HEK293 (cell line): ENCODE measurements at regions not wholly inside any gene's neighbourhood (a gene's known extent, or its start where the extent isn't known, plus 50 kb on each side); places are given as distances from the start of the nearest gene placed in this dataset.

ENCODE experiments used
- CTCF ChIA-PET: fragments of 350-600 bp; formaldehyde crosslinking; extraction: SDS; loops from one replicate; lab custom pipeline; 2021; ENCODE audit warnings: antibody characterized with exemption; lab: Yijun Ruan, JAX
- POLR2A ChIA-PET: fragments of 300-600 bp; formaldehyde crosslinking; extraction: SDS; loops from one replicate; lab custom pipeline; 2020; ENCODE audit warnings: antibody characterized with exemption, inconsistent platforms; lab: Yijun Ruan, JAX
- H3K27ac ChIP-seq: fragments of 200-500 bp; sonication (Bioruptor generic); 2 replicates; pipeline ENCODE4 v1.5.1; 2014; ENCODE audit warnings: low read depth, low read length, control low read depth, inconsistent platforms; ENCODE audit errors: extremely low read depth
- H3K36me3 ChIP-seq, 2 experiments: fragments of 200-500 bp in 1 of 2; sonication (Bioruptor generic) in 1 of 2; 1 replicate in 1 of 2; 2 replicates in 1 of 2; pipeline ENCODE4 v1.5.1; 2014 to 2017; ENCODE audit warnings: inconsistent platforms in 2 of 2, low read length in 2 of 2; ENCODE audit not compliant: control insufficient read depth in 2 of 2, insufficient read depth in 1 of 2
- H3K4me1 ChIP-seq: fragments of 200-500 bp; sonication (Bioruptor generic); 2 replicates; pipeline ENCODE4 v1.5.1; 2014; ENCODE audit warnings: mild to moderate bottlenecking, low read length, inconsistent platforms; ENCODE audit not compliant: control insufficient read depth, insufficient read depth
- H3K4me3 ChIP-seq: 2 replicates; pipeline ENCODE4 v1.5.1; 2011; ENCODE audit warnings: low read depth, mild to moderate bottlenecking, control low read depth, low read length, moderate library complexity
- H3K9me3 ChIP-seq: fragments of 200-500 bp; sonication (Bioruptor generic); 2 replicates; pipeline ENCODE4 v1.5.1; 2014; ENCODE audit warnings: low read depth, low read length, inconsistent platforms; ENCODE audit not compliant: control insufficient read depth, insufficient read depth
- EGR2 ChIP-seq: fragments of 450-650 bp; formaldehyde crosslinking; IDR thresholded peaks from 2 replicates; pipeline ENCODE4 v1.5.1; 2016; ENCODE audit warnings: low read depth, missing biosample characterization, missing genetic modification characterization
- GLI2 ChIP-seq: fragments of 450-650 bp; formaldehyde crosslinking; IDR thresholded peaks from 2 replicates; pipeline ENCODE4; 2017; ENCODE audit warnings: missing biosample characterization, missing genetic modification characterization, low read depth, borderline replicate concordance
- HOXD13 ChIP-seq: sonication (generic); formaldehyde crosslinking; IDR thresholded peaks from 2 replicates; pipeline ENCODE4 v1.8.0; 2022; ENCODE audit warnings: missing genetic modification reagents, borderline replicate concordance
- KLF1 ChIP-seq: fragments of 450-650 bp; formaldehyde crosslinking; IDR thresholded peaks from 2 replicates; pipeline ENCODE4 v1.5.1; 2016; ENCODE audit warnings: missing biosample characterization, missing genetic modification characterization
- KLF10 ChIP-seq: fragments of 450-650 bp; IDR thresholded peaks from 2 replicates; pipeline ENCODE4 v1.5.1; 2018; ENCODE audit warnings: missing biosample characterization, mild to moderate bottlenecking, missing genetic modification characterization
- OSR2 ChIP-seq: fragments of 450-650 bp; formaldehyde crosslinking; IDR thresholded peaks from 2 replicates; pipeline ENCODE4 v1.5.1; 2016; ENCODE audit warnings: missing biosample characterization, missing genetic modification characterization
- SCRT2 ChIP-seq: fragments of 450-650 bp; formaldehyde crosslinking; IDR thresholded peaks from 2 replicates; pipeline ENCODE4 v1.5.1; 2016; ENCODE audit warnings: missing biosample characterization, missing genetic modification characterization
- ZBTB17 ChIP-seq: fragments of 450-650 bp; formaldehyde crosslinking; IDR thresholded peaks from 2 replicates; pipeline ENCODE4 v1.5.1; 2016; ENCODE audit warnings: missing biosample characterization, missing genetic modification characterization
- ZBTB48 ChIP-seq: fragments of 450-650 bp; formaldehyde crosslinking; IDR thresholded peaks from 2 replicates; pipeline ENCODE4 v1.5.1; 2016; ENCODE audit warnings: missing biosample characterization, missing genetic modification characterization
- ZNF175 ChIP-seq: fragments of 450-650 bp; formaldehyde crosslinking; IDR thresholded peaks from 2 replicates; pipeline ENCODE4 v1.5.1; 2016; ENCODE audit warnings: missing biosample characterization, missing genetic modification characterization
- ZNF19 ChIP-seq: fragments of 450-650 bp; formaldehyde crosslinking; IDR thresholded peaks from 2 replicates; pipeline ENCODE4; 2016; ENCODE audit warnings: missing biosample characterization, missing genetic modification characterization, low read depth
- ZNF211 ChIP-seq: fragments of 450-650 bp; formaldehyde crosslinking; IDR thresholded peaks from 2 replicates; pipeline ENCODE4 v1.5.1; 2016; ENCODE audit warnings: low read depth, missing biosample characterization, missing genetic modification characterization
- ZNF214 ChIP-seq: fragments of 450-650 bp; formaldehyde crosslinking; IDR thresholded peaks from 2 replicates; pipeline ENCODE4 v1.5.1; 2017; ENCODE audit warnings: missing biosample characterization, mild to moderate bottlenecking, missing genetic modification characterization, borderline replicate concordance
- ZNF274 ChIP-seq, 2 experiments: fragments of 200-500 bp in 1 of 2; fragments of 450-650 bp in 1 of 2; sonication (Bioruptor generic) in 1 of 2; formaldehyde crosslinking in 1 of 2; IDR thresholded peaks; 2 replicates each; pipeline versions ENCODE4 v1.5.1 to v1.6.1; 2014 to 2016; ENCODE audit warnings: borderline replicate concordance in 1 of 2, inconsistent platforms in 1 of 2, low read length in 1 of 2, missing biosample characterization in 1 of 2, missing genetic modification characterization in 1 of 2
- ZNF37A ChIP-seq: fragments of 450-650 bp; IDR thresholded peaks from 2 replicates; pipeline ENCODE4 v1.5.1; 2018; ENCODE audit warnings: missing biosample characterization, missing genetic modification characterization
- ZNF510 ChIP-seq: fragments of 450-650 bp; formaldehyde crosslinking; IDR thresholded peaks from 2 replicates; pipeline ENCODE4 v1.5.1; 2018; ENCODE audit warnings: mild to moderate bottlenecking, missing genetic modification characterization, missing biosample characterization; ENCODE audit not compliant: insufficient replicate concordance
- ZNF530 ChIP-seq: fragments of 450-650 bp; formaldehyde crosslinking; IDR thresholded peaks from 2 replicates; pipeline ENCODE4 v1.5.1; 2016; ENCODE audit warnings: low read depth, missing biosample characterization, missing genetic modification characterization
- ZNF670 ChIP-seq: fragments of 450-650 bp; formaldehyde crosslinking; IDR thresholded peaks from 2 replicates; pipeline ENCODE4 v1.5.1; 2016; ENCODE audit warnings: missing biosample characterization, missing genetic modification characterization, low read depth
- ZNF701 ChIP-seq: fragments of 450-650 bp; formaldehyde crosslinking; IDR thresholded peaks from 2 replicates; pipeline ENCODE4 v1.5.1; 2016; ENCODE audit warnings: missing biosample characterization, missing genetic modification characterization
- ZNF776 ChIP-seq: fragments of 450-650 bp; formaldehyde crosslinking; IDR thresholded peaks from 2 replicates; pipeline ENCODE4 v1.5.0; 2017; ENCODE audit warnings: missing biosample characterization, missing genetic modification characterization, borderline replicate concordance
- ZSCAN16 ChIP-seq: fragments of 450-650 bp; formaldehyde crosslinking; IDR thresholded peaks from 2 replicates; pipeline ENCODE4 v1.5.1; 2016; ENCODE audit warnings: missing biosample characterization, missing genetic modification characterization
- TF ChIP-seq, protein P1 (sequence below): fragments of 450-650 bp; formaldehyde crosslinking; IDR thresholded peaks from 2 replicates; pipeline ENCODE4 v1.5.1; 2016; ENCODE audit warnings: missing biosample characterization, missing genetic modification characterization, low read depth
- TF ChIP-seq, protein P2 (sequence below): fragments of 450-650 bp; formaldehyde crosslinking; IDR thresholded peaks from 2 replicates; pipeline ENCODE4 v1.5.1; 2016; ENCODE audit warnings: missing biosample characterization, missing genetic modification characterization
- TF ChIP-seq, protein P3 (sequence below): fragments of 450-650 bp; formaldehyde crosslinking; IDR thresholded peaks from 2 replicates; pipeline ENCODE4 v1.5.1; 2017; ENCODE audit warnings: missing biosample characterization, missing genetic modification characterization

DNA sequence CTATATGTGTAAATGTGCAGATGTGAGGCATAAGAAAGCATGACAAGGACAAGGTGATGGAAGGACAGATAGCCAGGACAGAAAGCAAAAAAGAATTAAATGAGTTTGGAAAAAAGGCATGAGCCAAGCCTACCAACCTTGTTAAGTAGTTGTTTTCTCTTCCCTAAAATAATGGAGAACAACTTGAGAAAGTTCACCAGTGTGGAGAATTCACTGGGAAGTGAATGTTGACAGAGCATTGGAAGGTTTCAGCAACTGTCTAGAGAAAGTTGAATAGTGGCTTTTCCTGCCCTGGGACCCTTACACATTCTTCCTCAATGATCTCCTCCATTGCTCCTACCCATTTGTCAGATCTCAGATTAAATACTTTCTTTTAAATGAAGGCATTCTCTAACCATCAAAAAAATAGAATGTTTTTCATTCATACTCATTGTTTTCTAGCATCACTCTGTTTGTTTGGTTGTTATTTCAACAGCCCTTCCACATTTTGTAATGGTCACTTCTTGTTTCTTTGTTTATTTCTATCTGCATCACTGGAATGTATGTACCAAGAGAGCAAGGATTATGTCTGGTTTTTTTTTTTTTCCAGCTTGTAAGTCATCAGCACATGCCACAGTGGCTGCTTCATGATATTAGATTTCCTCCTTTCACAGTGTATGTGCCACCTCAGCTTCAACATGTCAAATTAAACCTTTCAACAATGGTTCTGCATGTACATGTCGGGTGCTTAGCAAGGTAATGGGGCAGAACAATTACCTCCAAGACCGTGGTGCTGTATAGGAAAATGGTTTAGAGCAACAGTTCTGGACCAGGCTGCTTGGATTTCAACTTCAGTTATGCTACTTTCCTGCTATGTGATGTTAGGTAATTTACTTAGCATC, 586.0 kb upstream of the VRK2 start (continued):
- TF ChIP-seq ZNF510 (tag by site-specific recombination) (no peak), HOXD13 (CRISPR knock-in tag) (no peak), ZNF776 (tag by site-specific recombination) (no peak), ZSCAN16 (tag by site-specific recombination) (no peak)
- TF ChIP-seq, all 188 proteins: peak for 0

DNA sequence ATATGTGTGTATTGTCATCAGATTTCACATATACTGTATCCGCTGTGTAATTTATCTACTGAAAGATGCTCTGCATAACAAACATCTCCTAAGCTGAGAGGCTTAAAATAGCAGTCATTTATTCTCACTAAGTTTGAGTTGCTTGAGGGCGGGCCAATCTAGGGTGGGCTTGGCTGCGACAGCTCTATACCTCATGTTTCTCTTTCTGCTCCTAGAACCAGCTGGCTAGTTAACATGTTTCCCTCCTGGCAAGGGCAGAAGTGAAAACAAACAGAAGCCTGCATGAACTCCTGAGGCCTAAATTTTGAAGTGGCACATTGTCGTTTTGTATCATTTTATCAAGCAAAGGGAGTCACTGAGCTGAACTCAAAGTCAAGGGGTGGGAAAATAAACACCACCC, 585.0 kb upstream of the VRK2 start:
- Histone ChIP-seq H3K4me3 (no peak overlapping the region), H3K4me1 (no peaks in the 10 kb centered on the region), H3K9me3 (no peaks in the 10 kb centered on the region), H3K27ac (no peak overlapping the region), H3K36me3 (no peaks in the 10 kb centered on the region)
- TF ChIP-seq, protein P1, sequence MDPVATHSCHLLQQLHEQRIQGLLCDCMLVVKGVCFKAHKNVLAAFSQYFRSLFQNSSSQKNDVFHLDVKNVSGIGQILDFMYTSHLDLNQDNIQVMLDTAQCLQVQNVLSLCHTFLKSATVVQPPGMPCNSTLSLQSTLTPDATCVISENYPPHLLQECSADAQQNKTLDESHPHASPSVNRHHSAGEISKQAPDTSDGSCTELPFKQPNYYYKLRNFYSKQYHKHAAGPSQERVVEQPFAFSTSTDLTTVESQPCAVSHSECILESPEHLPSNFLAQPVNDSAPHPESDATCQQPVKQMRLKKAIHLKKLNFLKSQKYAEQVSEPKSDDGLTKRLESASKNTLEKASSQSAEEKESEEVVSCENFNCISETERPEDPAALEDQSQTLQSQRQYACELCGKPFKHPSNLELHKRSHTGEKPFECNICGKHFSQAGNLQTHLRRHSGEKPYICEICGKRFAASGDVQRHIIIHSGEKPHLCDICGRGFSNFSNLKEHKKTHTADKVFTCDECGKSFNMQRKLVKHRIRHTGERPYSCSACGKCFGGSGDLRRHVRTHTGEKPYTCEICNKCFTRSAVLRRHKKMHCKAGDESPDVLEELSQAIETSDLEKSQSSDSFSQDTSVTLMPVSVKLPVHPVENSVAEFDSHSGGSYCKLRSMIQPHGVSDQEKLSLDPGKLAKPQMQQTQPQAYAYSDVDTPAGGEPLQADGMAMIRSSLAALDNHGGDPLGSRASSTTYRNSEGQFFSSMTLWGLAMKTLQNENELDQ (tag by site-specific recombination), result no peak
- TF ChIP-seq ZNF19 (tag by site-specific recombination) (no peak), SCRT2 (tag by site-specific recombination) (no peak), OSR2 (no peak), ZNF670 (tag by site-specific recombination) (no peak), ZNF211 (tag by site-specific recombination) (no peak), KLF1 (tag by site-specific recombination) (no peak), EGR2 (tag by site-specific recombination) (no peak), ZNF274 (IDR thresholded peaks at IDR 0.05; ENCODE audit: low read length) (no peak), ZNF274 (tag by site-specific recombination; IDR thresholded peaks at IDR 0.05; ENCODE audit: borderline replicate concordance) (no peak), ZNF175 (tag by site-specific recombination) (no peak), ZNF214 (no peak)
- TF ChIP-seq, protein P2, sequence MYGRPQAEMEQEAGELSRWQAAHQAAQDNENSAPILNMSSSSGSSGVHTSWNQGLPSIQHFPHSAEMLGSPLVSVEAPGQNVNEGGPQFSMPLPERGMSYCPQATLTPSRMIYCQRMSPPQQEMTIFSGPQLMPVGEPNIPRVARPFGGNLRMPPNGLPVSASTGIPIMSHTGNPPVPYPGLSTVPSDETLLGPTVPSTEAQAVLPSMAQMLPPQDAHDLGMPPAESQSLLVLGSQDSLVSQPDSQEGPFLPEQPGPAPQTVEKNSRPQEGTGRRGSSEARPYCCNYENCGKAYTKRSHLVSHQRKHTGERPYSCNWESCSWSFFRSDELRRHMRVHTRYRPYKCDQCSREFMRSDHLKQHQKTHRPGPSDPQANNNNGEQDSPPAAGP (tag by site-specific recombination), result no peak
- TF ChIP-seq, protein P3, sequence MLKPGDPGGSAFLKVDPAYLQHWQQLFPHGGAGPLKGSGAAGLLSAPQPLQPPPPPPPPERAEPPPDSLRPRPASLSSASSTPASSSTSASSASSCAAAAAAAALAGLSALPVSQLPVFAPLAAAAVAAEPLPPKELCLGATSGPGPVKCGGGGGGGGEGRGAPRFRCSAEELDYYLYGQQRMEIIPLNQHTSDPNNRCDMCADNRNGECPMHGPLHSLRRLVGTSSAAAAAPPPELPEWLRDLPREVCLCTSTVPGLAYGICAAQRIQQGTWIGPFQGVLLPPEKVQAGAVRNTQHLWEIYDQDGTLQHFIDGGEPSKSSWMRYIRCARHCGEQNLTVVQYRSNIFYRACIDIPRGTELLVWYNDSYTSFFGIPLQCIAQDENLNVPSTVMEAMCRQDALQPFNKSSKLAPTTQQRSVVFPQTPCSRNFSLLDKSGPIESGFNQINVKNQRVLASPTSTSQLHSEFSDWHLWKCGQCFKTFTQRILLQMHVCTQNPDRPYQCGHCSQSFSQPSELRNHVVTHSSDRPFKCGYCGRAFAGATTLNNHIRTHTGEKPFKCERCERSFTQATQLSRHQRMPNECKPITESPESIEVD (tag by site-specific recombination), result no peak
- ChIA-PET CTCF (no interaction called here), POLR2A (no interaction called here)

DNA sequence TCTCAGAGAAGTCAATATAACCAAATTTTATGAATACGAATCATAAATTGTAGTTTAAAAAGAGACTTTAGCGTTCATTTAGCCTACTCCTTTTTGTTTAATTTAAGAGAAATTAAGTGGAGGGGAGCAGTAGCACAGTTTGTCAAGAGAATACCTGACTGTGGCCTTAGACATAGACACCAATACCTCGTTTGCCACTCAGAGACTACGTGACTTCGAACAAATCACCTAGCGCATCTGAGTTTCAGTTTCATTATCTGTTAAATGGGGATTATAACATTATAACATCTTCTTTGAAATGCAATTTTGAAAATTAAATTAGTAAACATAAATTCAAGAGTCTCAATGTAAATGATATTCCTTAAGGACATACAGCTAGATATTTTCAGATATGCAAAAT, 581.5 kb upstream of the VRK2 start:
- Histone ChIP-seq H3K27ac (no peak overlapping the region), H3K36me3 (no peaks in the 10 kb centered on the region), H3K4me3 (no peak overlapping the region), H3K4me1 (no peaks in the 10 kb centered on the region), H3K9me3 (no peaks in the 10 kb centered on the region)
- ChIA-PET POLR2A (no interaction called here), CTCF (no interaction called here)
- TF ChIP-seq, protein P3 (tag by site-specific recombination), result no peak
- TF ChIP-seq, protein P2 (tag by site-specific recombination), result no peak
- TF ChIP-seq ZNF701 (tag by site-specific recombination) (no peak), KLF10 (tag by site-specific recombination) (no peak), ZBTB17 (no peak), GLI2 (tag by site-specific recombination) (no peak), ZNF37A (no peak), OSR2 (no peak), ZNF530 (tag by site-specific recombination) (no peak), ZBTB48 (tag by site-specific recombination) (no peak)
